HG03432 (cell line): ENCODE measurements at regions not wholly inside any gene's neighbourhood (a gene's known extent, or its start where the extent isn't known, plus 50 kb on each side); places are given as distances from the start of the nearest gene placed in this dataset.
A peak's percentile ranks its signal among the peaks of the same experiment; 100 is the strongest.

Source experiments
- ATAC-seq: cut with Tn5 transposase; IDR thresholded peaks from one replicate; pipeline ENCODE4 v1.9.1; 2021; ENCODE audit warnings: mild to moderate bottlenecking, moderate library complexity; ENCODE audit not compliant: unreplicated experiment

DNA sequence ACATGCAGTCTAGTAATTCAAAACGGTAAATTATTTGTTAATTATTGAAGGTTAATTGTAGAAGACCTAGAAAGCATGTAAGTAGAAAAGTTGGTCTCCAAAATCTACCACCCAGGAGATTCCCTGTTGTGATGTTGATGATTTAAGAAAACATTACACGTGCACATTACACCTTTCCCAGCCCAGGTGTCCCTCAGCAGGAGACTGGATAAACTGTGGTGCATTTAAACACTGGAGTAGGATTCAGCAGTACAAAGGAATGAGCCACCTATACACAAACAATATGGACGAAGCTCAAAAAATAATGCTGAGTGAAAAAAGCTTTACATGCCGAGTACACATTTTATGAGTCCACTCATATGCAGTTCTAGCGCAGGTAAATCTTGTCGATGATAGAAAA lies 109.0 kb upstream of the STARD3NL start:
- ATAC-seq = no peak

DNA sequence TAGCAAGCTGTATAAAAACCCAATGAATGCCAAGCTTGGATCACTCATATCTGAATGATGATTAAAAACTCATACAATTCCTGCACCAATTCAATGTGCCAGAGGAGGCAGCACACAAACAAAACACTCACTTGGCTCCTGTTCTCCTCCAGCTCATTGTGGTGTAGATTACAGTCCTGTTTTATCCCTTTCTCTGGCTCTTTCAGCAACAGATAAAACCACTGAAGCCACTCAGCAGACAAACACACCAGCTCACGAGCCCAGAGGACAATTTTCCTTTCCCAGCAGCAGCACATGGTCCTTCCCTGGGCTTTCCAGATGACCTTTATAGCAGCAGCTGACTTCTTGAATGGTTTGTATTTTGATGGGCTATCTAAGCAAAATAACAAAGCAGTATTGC lies 107.3 kb upstream of the STARD3NL start:
- ATAC-seq = no peak

DNA sequence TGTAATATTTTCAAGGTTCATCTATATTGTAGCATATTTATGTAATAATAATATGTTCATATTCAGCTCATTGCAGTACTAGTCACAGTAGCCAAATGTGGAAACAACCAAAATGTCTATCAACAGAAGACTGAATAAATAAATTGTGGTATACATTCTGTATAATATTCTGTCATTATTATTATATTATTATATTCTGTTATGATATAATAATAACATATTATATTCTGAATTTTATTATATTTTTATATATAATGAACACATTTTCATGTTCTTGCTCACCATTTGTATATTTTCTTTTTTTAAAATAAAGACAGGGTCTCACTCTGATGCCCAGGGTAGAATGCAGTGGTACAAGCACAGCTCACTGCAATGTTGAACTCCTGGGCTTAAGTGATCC lies 91.2 kb upstream of the STARD3NL start:
- ATAC-seq = no peak

DNA sequence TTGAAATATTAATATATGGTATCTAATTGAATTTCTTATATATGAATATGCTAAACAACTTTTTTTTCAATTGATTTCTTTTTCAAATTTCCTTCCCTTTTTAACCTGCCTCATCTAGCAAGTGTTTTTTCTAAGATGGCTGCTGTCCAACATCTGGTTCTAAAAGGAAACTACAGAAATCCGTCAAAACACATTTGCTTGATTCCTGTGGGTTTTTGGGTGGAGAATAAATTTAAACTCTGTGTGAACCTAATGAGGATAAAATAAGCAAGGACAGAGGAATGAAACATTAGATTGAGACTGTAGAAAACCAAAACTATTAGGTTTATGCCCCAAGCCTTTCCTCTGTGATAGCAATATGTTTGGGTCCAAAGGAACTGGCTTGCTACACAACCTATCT lies 75.5 kb upstream of the STARD3NL start:
- no peak for ATAC-seq

DNA sequence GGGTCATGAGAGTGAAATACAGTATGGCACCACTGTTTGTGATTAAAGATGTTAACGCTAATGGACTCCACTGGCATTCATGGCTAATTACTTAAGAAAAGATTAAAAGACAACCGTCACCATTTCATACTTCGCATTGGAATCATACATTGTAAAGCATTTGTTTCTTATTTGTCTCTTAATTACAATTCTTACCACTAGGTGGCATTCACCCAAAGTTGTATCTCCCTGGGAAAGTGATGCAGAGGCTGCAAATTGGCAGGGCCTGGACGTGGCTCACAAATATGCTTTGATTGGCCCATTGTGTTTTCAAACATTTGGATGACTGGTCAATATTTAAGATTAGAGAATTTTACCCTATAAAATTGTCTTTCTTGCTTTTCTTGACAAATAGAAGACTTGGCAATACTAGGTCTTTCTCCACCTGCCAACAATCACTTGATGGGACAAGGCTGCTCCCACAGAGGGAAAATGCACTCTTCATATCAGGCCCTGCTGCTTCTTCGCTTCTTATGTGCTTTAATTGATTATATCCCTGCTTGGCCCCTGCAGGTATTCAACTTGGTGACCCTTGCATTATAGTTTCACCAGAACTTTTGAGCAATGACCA lies 72.1 kb upstream of the STARD3NL start:
- peak; percentile 72 for ATAC-seq

DNA sequence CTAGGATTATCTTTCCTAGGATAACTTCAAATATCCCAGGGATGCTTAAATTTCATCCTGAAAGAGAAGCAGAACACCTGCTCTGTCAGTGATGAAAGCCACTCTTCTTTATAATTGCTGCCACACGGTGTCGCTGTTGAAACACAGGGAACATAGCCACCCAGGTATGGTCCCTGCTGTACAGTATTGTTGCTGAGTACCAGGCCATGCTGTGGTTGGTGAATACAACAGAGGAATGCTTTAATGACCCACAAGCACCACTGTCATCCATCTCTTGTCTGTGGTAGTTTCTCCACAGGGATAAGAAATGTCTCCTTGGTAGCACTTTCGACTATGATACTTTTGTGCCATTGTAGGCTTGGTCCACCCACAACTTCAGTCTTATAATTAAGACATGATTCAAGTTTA lies 70.6 kb upstream of the STARD3NL start:
- ATAC-seq = peak; percentile 79

DNA sequence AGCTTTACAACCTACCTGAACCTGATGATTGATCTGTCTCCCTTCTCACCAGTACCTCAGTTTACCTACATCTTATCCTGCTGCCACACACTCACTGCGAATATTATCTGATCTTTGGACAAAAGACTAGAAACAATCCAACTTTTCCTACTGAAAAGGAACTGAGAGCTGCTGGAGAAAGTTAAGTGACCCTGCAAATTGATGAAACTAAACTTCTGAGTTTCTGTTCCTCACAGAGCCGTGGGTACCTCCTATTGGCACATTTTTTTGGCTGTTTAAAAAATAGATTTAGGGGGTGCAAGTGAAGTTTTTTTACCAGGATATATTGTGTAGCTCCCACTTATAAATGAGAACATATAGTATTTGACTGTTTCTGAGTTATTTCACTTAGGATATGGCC lies 66.0 kb upstream of the STARD3NL start:
- no peak for ATAC-seq

DNA sequence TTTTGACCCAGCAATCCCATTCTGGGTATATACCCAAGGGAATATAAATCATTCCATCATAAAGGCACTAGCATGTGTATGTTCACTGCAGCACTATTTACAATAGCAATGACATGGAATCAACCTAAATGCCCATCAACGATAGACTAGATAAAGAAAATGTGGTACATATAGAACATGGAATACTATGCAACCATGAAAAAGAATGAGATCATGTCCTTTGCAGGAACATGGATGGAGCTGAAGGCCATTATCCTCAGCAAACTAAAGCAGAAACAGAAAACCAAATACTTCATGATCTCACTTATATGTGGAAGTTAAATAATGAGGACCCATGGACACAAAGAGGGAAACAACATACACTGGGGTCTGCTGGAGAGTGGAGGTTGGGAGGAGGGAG lies 58.0 kb upstream of the STARD3NL start:
- no peak for ATAC-seq

DNA sequence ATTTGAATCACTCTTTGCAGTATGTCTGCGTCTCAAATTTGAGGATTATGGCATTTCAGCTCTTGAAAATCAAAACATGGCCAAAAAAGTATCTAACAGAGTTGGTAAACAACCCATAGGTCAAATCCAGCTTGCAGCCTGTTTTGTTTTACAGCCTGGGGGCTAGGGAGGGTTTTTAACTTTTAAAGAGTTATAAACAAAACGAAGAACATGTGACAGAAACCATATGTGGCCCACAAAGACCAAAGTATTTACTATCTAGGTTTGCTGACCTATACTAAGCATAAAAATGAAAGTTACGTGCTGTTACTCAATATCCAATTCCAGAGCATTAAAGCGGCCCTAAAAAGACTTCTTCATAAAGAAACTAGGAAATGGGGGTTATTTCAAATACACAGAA lies 55.5 kb upstream of the STARD3NL start:
- ATAC-seq = no peak

DNA sequence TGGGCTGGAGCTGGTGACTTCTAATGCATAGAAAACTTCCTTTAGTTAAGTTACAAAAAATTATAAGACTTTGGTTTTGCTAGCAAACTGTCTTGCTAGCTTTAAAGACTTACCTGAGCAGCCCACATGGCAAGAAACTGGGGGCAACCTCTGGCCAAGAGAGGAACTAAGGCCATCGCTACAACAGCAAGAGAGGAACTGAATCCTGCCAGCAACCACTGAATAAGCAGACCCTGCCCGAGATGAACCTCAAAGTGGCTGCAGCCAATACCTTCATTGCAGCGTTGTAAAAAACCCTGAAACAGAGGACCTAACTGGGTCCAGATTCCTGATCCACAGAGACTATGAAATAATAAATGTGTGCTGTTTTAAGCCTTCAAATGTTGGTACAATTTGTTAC lies 54.6 kb upstream of the STARD3NL start:
- no peak for ATAC-seq

DNA sequence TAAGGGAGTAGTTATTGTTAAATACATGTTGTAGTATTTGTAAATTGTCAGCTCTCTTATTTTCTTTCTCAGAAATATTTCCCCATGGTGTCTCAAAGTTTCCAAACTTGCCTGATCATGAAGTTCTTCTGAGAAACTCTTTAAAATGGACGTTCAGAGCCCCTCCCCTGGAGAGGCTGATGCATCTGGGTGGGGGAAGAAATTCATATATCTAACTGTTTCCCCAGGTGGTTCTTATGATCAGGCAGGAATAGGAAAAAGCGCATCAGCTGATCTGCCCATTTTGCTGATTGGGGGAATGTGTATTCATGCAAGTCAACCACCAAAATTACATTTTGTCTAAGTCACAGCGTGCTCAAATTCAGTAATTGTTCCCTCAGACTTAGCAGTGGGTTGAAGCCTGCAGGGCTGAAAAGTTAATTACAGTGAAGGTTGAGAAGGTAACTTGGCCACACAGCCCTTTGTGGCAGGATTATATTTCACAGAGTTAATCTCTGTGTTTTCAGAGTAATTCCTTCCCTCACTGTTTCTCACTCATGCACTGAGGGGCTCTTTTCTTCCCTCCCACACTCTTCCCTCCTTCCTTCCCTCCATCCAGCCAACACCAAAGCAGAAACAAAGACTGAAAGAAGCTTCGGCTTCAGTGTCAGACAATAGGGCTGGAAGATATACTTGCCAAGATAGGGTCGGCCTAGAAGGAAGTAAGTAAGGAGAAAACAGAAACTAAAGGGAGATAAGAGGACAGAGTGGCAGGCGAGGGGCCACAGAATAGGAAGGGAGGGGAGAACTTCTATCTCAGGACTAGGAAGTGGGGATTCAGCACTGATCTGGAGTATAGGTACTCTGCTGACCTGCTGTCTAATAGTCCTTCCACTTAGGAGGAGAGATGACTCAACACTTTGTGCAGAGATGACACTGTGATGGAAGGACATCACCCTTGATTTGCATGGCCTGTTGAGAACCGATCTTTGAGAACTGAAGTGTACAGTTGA lies 50.5 kb upstream of the STARD3NL start:
- ATAC-seq = no peak
